HEK293 (cell line): ENCODE measurements at regions not wholly inside any gene's neighbourhood (a gene's known extent, or its start where the extent isn't known, plus 50 kb on each side); places are given as distances from the start of the nearest gene placed in this dataset.
"Not testable (repeated sequence)": the region's sequence is repeated elsewhere in the genome, so short reads cannot be mapped to it uniquely, and the experiment has no call there.

Experiments used
- OVOL3 ChIP-seq: fragments of 450-650 bp; formaldehyde crosslinking; IDR thresholded peaks from 2 replicates; pipeline ENCODE4 v1.5.1; 2016; ENCODE audit warnings: missing biosample characterization, missing genetic modification characterization
- ZNF2 ChIP-seq: fragments of 450-650 bp; formaldehyde crosslinking; IDR thresholded peaks from 2 replicates; pipeline ENCODE4 v1.5.1; 2016; ENCODE audit warnings: missing biosample characterization, missing genetic modification characterization
- ZNF558 ChIP-seq: fragments of 450-650 bp; formaldehyde crosslinking; IDR thresholded peaks from 2 replicates; pipeline ENCODE4 v1.5.1; 2016; ENCODE audit warnings: missing biosample characterization, missing genetic modification characterization
- TF ChIP-seq, protein P1 (sequence below): fragments of 450-650 bp; formaldehyde crosslinking; IDR thresholded peaks from 2 replicates; pipeline ENCODE4 v1.5.1; 2016; ENCODE audit warnings: missing biosample characterization, missing genetic modification characterization
- TF ChIP-seq, protein P2 (sequence below): fragments of 450-650 bp; formaldehyde crosslinking; IDR thresholded peaks from 2 replicates; pipeline ENCODE4 v1.5.1; 2017; ENCODE audit warnings: missing biosample characterization, missing genetic modification characterization
- TF ChIP-seq, protein P3 (sequence below): fragments of 450-650 bp; formaldehyde crosslinking; IDR thresholded peaks from 2 replicates; pipeline ENCODE4 v1.5.1; 2016; ENCODE audit warnings: missing biosample characterization, missing genetic modification characterization

DNA sequence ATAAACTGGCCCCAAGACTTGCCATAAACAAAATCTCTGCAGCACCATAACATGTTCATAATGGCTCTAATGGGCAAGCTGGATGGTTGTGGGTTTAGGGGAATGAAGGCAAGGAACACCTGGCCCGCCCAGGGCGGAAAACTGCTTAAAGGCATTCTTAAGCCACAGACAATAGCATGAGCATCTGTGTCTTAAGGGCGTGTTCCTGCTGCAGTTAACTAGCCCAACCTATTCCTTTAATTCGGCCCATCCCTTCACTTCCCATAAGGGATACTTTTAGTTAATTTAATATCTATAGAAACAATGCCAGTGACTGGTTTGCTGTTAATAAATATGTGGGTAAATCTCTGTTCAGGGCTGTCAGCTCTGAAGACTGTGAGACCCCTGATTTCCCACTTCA is 97.7 kb downstream of the NDUFA12 start:
- TF ChIP-seq ZNF2; ZNF558 (tag by site-specific recombination); OVOL3 (tag by site-specific recombination): not testable (repeated sequence)
- TF ChIP-seq, protein P1, sequence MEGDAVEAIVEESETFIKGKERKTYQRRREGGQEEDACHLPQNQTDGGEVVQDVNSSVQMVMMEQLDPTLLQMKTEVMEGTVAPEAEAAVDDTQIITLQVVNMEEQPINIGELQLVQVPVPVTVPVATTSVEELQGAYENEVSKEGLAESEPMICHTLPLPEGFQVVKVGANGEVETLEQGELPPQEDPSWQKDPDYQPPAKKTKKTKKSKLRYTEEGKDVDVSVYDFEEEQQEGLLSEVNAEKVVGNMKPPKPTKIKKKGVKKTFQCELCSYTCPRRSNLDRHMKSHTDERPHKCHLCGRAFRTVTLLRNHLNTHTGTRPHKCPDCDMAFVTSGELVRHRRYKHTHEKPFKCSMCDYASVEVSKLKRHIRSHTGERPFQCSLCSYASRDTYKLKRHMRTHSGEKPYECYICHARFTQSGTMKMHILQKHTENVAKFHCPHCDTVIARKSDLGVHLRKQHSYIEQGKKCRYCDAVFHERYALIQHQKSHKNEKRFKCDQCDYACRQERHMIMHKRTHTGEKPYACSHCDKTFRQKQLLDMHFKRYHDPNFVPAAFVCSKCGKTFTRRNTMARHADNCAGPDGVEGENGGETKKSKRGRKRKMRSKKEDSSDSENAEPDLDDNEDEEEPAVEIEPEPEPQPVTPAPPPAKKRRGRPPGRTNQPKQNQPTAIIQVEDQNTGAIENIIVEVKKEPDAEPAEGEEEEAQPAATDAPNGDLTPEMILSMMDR (tag by site-specific recombination), result not testable (repeated sequence)
- TF ChIP-seq, protein P2, sequence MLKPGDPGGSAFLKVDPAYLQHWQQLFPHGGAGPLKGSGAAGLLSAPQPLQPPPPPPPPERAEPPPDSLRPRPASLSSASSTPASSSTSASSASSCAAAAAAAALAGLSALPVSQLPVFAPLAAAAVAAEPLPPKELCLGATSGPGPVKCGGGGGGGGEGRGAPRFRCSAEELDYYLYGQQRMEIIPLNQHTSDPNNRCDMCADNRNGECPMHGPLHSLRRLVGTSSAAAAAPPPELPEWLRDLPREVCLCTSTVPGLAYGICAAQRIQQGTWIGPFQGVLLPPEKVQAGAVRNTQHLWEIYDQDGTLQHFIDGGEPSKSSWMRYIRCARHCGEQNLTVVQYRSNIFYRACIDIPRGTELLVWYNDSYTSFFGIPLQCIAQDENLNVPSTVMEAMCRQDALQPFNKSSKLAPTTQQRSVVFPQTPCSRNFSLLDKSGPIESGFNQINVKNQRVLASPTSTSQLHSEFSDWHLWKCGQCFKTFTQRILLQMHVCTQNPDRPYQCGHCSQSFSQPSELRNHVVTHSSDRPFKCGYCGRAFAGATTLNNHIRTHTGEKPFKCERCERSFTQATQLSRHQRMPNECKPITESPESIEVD (tag by site-specific recombination), result not testable (repeated sequence)
- TF ChIP-seq, protein P3, sequence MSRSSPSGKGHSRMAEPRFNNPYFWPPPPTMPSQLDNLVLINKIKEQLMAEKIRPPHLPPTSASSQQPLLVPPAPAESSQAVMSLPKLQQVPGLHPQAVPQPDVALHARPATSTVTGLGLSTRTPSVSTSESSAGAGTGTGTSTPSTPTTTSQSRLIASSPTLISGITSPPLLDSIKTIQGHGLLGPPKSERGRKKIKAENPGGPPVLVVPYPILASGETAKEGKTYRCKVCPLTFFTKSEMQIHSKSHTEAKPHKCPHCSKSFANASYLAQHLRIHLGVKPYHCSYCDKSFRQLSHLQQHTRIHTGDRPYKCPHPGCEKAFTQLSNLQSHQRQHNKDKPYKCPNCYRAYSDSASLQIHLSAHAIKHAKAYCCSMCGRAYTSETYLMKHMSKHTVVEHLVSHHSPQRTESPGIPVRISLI (tag by site-specific recombination), result not testable (repeated sequence)
